GM12875 (cell line): ENCODE measurements at regions not wholly inside any gene's neighbourhood (a gene's known extent, or its start where the extent isn't known, plus 50 kb on each side); places are given as distances from the start of the nearest gene placed in this dataset.

Experiments
- H3K4me3 ChIP-seq: one replicate; pipeline ENCODE4 v1.5.1; 2011; ENCODE audit warnings: low read depth, low read length, control low read depth
- CTCF ChIP-seq: IDR thresholded peaks from 2 replicates; pipeline ENCODE4 v1.5.1; 2011; ENCODE audit warnings: low read depth, mild to moderate bottlenecking, control low read depth, inconsistent platforms, low read length, moderate library complexity, borderline replicate concordance; ENCODE audit not compliant: insufficient read depth

DNA sequence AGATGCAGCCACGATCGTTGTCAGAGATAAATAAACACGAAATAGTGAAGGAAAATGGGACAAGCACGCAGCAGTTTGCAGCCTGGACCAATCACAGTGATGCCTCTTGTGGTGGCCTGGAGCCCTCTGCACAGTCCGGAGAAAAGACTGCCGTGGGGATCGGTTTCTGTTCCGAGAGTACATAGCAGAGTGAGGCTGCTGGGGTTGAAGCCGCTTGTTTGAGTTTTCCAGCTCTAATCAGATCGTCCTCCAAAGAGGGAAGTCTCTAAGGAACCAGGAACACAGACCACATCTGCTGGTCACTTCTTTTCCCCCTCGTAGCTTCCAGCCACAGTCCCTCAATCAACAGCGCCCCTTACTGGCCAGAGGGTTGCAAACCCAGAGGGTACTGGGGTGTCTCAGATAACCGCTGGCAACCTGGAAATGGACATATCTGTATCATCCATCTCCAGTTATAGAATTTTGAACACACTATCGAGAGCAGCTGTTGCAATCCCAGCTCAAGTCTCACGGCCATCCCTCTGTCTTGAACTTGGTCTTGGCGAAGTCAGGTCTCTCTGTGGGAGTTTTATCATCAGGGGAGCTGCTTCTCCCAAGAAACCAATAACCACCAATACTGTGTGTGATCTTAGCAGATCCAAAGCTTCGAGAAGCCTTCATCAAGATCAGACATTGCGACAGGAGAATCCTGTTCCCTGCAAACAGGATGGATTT is 57.4 kb downstream of the OLIG1 start:
- no peak overlapping the region for H3K4me3 ChIP-seq
- TF ChIP-seq CTCF = peak; percentile 74

- no peak for TF ChIP-seq CTCF
- no peak overlapping the region for H3K4me3 ChIP-seq
Measured at GRCh38 chr21:33127868-33128242, 57.9 kb downstream of the OLIG1 start.

DNA sequence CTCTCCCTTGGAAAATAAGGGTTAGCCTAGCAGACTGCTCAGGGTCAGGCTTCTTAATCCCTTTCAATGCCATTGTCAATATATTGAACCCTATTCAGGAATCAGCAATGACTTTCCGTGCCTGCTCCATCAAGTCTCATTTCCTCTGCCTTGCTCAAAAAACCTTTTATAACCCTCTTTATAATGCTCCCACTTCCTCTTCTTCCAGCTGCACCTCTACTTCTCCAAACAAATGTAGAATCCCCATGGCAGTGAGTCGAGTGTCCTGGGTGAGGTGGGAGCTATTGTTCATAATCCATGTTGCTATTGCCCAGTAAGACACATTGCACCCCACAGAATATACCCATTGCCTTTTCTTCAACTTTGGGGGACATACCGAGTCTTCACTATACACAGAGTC is 58.6 kb downstream of the OLIG1 start:
- no peak for TF ChIP-seq CTCF

GRCh38 chr21:33132054-33132453 is 62.1 kb downstream of the OLIG1 start:
- peak; percentile 36; the same call in 1 of the 2 replicates for TF ChIP-seq CTCF
- H3K4me3 ChIP-seq = no peak overlapping the region

More for the DNA sequence above, 58.6 kb downstream of the OLIG1 start:
- H3K4me3 ChIP-seq = no peak overlapping the region

DNA sequence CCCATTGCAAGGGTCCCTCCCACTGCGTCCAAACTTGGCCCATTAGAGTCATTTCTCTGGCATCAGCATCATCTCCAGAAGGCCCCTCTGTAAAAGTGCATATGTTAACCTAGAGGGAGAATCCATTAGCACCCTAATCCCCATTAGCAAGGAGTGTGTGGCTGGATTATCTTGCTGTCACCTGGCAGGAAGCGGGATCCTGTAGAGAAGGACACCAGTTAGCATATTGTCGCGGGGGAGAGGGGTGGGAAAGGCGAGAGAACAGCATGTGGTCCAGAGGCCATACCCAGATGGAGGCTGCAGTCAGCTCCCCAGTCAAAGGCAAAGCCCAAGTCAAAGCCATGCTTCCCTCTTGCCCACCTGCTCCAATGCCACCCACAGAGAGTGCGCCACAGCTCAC is 64.0 kb downstream of the OLIG1 start:
- H3K4me3 ChIP-seq = no peak overlapping the region
- TF ChIP-seq CTCF = no peak

- no peak for TF ChIP-seq CTCF
Measured at GRCh38 chr21:33135925-33136324, 66.0 kb downstream of the OLIG1 start.

GRCh38 chr21:33136847-33137502 is 67.0 kb downstream of the OLIG1 start:
- no peak for TF ChIP-seq CTCF
- H3K4me3 ChIP-seq = no peak overlapping the region

More at GRCh38 chr21:33135925-33136324, 66.0 kb downstream of the OLIG1 start:
- no peak overlapping the region for H3K4me3 ChIP-seq
